Endothelial cell of umbilical vein (primary cell): ENCODE measurements at regions not wholly inside any gene's neighbourhood (a gene's known extent, or its start where the extent isn't known, plus 50 kb on each side); places are given as distances from the start of the nearest gene placed in this dataset.

Experiments
- CTCF ChIP-seq, 2 donors: IDR thresholded peaks; 1 replicate in 1 of 2; 2 replicates in 1 of 2; pipeline ENCODE4 v1.5.1; 2011; ENCODE audit warnings: low read length in 2 of 2, mild to moderate bottlenecking in 2 of 2, moderate library complexity in 2 of 2, control low read depth in 1 of 2, inconsistent platforms in 1 of 2, low read depth in 1 of 2; ENCODE audit not compliant: insufficient read depth in 1 of 2; ENCODE audit errors: extremely low read depth in 1 of 2
- GATA2 ChIP-seq: IDR thresholded peaks from 2 replicates; pipeline ENCODE4 v1.7.0; 2011; ENCODE audit warnings: low read depth, mild to moderate bottlenecking, moderate library complexity, mixed read lengths, low read length; ENCODE audit not compliant: insufficient read length, insufficient read depth
- POLR2A ChIP-seq: IDR thresholded peaks from 2 replicates; pipeline ENCODE4 v1.6.1; 2012; ENCODE audit warnings: low read depth, mild to moderate bottlenecking, control low read depth, low read length

GRCh38 chr1:108055387-108055786 lies 90.4 kb upstream of the VAV3 start:
- no peak for TF ChIP-seq CTCF (IDR thresholded peaks at IDR 0.05; ENCODE audit: extremely low read depth in 1 of 2, insufficient read depth in 1 of 2, low read depth in 1 of 2, low read length in 2 of 2)
- TF ChIP-seq GATA2 = no peak
- TF ChIP-seq POLR2A = no peak
